ENCODE measurements at regions not wholly inside any gene's neighbourhood (a gene's known extent, or its start where the extent isn't known, plus 50 kb on each side); places are given as distances from the start of the nearest gene placed in this dataset.
"Not testable (repeated sequence)": the region's sequence is repeated elsewhere in the genome, so short reads cannot be mapped to it uniquely, and the experiment has no call there.

DNA sequence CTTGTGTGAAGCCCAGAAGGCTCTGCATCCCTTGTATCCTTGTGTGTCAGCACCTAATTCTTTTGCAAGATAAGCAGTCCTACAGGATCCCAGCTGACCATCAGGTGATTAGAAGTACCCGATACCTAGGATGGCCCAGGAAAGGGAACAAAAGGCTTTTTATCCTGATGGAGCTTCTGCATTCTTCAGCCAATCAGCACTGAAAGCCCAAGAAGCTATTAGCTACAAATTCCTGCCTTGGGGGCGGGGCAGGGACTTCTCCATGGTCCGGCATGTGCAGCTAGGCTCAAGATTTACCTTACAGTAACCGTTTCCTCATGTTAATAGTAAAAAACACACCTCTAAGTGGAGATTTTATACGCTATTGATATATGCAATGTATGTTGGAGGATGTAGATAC lies 264.6 kb upstream of the THUMPD2 start:
- DNase-seq = no peak

DNA sequence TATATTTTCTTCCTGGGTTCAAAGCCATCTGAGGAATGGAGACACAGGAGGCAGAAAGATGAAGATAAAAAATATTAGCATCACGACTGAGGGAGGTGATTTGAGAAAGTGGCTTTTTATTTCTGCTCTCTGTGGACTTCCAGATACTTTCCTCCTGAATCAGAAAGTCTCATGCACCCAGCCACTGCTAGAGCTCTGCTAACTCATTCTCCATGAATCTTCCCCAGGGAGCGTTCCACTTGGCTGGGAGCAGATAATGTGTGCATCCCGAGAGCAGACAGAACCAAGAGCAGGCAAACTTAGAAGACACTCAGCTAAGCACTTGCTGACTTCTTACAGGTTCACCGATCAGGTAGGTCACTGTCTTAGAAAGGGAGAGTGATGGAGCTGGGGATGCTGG lies 264.1 kb upstream of the THUMPD2 start:
- DNase-seq = no peak

DNA sequence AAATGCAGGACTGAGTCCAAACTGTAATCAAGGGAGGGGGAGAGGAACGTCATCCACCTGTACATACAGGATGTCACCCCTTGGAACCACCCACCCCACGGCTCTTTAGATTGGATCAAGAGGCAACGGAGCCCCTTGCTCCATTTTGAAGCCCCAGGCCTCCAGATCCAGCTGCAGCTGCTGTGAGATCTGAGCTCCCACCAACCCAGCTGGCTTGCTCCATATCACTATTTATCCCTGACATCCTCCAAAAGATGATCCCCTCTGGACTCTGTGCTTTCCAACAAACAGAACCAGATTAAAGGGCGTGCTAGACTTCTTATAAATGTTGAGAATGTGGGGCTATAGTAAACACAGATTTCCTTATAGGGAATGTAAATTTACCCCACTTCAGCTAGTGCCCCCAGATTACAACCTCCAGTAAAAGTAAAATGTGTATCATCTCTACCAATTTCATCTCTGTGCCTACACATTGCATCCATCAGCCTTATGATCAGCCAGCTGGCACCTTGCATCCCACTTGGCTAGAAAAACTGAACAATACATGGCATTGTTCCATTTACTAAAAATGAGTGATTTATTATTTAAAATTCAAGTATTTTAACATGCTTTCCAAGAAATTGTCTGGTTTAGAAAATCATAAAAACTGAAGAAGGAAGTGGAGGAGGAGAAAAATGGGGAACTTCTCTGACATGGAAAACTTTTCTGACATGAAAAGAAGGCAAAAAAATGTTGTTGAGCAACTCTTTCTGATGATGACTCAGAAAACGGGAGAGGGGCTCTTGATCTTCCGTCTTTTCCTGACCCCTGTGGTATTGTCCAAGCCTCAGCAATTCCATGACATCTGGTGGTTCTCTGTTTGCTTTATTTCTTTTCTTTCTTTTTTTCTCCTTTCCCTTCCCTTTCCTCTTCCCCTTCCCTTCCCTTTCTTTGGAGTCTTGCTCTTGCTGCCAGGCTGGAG lies 262.6 kb upstream of the THUMPD2 start:
- peak; percentile 53 to 58 for DNase-seq

DNA sequence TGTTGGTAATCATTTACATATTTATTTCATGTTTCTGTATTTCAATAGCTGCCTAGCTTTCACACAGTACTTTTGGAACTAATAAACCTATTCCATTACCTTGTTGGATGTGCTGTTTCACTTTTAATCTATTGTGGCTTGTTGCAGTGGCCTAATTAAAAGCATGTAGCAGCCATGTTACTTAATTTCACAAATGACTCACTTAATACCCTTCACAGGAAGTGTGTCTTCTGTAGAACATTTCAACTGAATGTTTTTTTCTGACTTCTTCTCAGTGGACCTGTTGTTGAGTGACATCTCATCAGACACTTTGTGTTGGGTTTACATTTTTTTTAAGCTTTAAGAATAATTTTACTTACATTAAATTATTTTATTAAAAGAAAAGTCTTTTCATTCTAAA lies 260.5 kb upstream of the THUMPD2 start:
- DNase-seq = no peak

DNA sequence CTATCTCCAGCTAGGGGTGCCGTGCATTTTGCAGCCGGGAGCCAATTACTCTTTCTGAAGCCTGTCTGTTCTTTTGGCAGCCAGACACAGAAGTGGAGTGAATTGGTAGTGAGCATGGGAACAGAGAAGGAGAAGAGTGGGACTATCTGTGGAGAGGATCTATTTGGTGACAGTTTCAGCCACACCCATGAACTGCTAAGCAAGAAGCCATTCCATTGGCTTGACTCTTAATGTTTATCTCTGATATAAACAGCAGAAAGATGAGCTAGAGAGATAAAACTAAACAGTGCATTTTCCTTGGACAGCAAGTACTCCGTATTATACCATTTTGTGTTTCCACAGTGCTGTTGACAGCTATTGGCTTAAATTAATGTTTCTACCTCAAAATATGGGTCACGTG lies 259.6 kb upstream of the THUMPD2 start:
- DNase-seq = no peak

DNA sequence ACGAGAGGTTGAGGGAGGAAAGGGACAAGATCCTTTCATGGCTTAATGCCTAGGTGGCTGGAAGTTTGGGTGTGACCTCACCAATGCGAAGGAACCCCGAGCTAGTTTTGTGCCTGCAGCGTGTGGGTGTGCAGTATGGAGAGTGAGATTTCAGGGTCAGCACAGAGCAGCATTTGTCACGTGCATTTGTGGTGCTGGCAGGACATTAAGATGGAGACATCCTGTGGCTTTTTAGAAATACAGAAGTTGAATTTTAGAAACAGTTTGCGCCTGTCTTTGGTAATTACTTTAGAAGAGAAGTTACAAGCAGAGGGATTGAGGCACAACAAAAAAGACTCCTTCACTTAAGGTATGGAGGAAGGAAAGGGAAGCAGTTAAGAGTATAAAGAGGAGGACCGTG lies 258.2 kb upstream of the THUMPD2 start:
- peak; percentile 74 to 78 for DNase-seq

DNA sequence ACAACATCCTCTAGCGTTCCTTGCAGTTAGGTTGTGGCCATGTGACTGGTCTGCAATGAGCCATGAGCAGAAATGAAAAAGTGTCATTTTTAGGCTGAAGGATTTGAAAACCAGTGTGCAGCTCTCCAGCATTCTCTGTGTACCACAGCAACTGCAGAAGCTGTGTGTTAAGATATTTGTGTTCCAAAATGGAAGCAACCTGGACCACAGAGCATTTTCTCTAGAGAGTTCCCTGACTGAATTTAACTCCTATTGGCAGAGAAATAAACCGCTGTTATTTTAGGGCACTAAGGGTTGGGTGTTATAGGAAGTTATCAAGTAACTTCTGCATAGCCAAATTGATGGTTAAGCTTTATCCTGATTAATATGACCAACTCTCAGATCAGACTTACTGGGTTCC lies 257.2 kb upstream of the THUMPD2 start:
- DNase-seq = peak in 1 of 2 experiments; percentile 14

DNA sequence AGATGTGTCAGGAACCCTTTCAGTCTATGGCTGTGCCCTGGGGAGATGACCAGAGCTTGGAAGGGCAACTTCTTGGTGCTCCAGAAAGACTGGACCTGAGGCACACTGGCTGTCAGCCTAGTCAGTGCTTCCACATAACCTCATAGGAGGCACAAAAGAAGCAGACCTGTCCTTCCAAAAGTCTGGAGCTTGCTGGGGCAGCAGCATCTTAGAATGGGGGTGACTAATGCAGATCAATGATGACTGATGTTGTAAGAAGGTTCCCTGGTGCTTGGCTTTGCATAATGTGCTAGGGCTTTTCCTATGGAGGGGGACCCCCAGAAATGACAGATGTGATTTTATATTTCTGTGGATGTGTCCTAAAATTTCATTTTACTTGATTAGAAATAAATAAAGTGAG lies 255.7 kb upstream of the THUMPD2 start:
- no peak for DNase-seq

DNA sequence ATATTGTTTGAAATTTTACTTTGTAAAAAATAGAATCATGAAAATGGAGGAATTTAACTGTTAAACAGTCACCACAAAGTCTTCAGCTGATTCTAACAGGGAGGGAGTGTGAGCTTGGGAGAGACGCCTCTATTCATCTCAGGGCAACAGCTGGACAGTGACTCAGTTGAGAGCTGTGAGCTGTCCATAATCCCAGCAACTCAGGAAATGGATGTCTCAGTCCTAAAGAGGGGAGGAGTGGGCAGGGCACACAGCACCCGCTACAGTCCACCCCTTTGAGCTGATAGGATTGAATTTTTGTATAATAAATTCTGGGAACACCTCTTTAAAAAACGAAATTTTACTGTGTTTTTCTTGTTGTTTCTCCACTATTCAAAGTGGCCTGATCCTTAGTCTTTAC lies 255.1 kb upstream of the THUMPD2 start:
- DNase-seq = no peak

DNA sequence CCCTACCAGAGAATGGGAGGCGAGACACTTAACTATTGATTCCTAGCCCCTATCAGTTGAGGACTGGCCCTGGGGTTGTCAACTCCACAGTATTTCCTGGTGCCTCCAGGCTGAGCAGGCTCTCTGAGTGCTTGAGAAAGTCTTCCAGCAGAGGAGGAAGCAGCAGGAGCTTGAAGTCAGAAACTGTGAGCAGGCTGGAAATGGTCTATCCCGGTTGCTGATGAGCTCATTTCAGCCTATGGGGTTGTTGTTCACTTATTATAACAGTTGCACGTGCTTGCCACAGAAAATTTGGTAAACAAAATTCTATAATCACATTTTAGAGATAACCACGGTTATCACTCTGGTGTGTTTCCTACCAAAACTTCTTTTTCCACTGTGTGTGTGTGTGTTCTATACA lies 254.7 kb upstream of the THUMPD2 start:
- no peak for DNase-seq

DNA sequence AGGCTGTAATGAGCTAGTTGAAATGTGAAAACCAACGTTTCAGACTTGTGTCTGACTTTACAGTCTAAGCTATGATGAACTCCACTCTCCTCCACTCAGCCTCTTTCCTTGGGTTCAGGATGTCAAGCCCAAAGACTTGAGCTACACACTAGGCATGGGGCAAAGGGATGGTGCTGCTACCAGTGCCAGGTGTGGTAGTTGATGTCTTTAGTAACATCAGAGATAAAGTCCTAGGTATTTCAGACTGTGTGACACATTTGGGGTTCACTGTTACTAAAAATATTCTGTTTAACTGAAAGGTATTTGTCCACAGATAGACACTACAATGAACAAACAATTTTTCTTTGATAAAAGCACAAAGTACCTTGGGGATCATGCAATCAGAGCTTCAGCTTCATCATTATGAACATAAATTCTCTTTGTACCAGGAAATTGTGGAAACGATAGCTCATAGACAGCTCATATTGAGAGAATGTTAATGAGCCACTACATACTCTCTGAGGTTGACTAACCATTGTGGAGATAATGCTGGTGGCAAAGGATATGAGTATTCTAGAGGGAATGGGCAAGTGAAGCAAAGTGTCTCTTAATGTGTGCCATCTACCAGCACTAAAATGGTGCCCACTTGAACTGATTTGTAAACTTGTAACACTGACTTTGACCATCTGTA lies 253.7 kb upstream of the THUMPD2 start:
- no peak for DNase-seq

DNA sequence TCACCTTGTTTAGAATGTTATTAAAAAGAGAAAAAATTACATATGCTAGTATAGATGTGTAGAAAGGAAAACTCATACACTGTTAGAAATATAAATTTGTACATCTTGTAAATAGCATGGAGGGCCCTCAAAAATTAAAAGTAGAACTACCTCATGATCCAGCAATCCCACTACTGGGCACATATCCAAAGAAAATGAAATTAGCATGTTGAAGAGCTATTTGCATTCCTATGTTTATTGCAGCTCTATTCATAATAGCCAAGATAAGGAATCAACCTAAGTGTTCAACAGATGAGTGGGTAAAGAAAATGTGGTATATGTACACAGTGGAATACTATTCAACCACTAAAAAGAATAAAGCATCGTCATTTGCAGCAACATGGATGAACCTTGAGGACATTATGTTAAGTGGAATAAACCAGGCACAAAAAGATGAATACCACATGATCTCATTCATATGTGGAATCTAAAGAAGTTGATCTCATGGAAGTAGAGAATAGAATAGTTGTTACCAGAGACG lies 251.5 kb upstream of the THUMPD2 start:
- no peak for DNase-seq

DNA sequence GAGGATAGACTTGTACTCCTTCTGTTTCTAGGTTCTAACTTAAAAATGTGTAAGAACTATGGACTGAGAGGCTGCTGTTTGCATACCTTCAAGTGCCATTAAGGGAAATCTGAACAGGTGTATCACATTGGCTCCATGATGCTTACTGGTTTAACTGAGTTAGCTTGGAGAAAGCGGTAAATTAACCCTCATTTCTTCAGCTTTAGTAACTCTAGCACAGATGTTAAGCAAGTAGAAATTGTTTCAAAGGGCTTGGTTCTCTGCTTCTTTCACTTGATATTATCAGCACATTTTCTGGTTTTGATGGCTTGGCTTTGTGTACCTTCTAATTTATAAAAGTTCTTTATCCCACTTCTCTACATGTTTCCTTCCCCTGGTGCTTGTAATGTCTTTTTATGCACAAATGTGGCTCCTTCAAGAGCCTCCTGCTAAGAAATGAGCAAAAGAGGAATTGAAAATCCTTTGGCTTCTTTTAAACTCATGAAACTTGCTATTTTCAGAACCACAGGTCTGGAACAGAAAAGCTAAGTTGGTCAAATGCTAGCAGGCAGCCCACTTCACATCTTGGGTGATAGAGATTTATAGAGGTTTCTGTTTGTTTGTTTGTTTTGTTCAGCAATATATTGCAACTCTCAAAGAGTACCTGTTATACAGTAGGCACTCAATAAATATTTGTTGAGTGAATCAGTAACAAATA lies 249.9 kb upstream of the THUMPD2 start:
- DNase-seq = no peak

DNA sequence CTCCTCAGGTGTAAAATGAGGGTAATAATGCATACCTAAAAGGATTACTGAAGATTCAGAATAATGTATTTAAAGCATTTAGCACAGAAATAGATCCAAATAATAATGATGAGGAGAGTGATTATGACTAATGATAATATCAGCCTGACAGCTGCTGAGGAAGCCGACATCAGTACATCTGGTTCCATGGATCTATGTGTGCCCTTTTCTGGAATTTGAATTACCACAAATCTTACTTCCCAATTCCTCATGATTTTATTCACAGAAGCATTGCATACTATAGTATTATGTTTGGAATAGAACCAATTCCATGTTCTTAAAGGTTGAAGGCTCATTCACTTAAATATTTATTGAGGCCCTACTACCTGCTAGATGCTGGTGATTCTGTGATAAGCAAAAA lies 248.9 kb upstream of the THUMPD2 start:
- DNase-seq = no peak

DNA sequence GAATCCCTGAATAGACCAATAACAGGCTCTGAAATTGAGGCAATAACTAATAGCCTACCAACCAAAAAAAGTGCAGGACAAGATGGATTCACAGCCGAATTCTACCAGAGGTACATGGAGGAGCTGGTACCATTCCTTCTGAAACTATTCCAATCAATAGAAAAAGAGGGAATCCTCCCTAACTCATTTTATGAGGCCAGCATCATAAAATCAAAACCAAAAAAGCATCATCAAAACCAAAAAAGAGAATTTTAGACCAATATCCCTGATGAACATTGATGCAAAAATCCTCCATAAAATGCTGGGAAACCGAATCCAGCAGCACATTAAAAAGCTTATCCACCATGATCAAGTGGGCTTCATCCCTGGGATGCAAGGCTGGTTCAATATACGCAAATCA lies 246.2 kb upstream of the THUMPD2 start:
- not testable (repeated sequence) for DNase-seq

DNA sequence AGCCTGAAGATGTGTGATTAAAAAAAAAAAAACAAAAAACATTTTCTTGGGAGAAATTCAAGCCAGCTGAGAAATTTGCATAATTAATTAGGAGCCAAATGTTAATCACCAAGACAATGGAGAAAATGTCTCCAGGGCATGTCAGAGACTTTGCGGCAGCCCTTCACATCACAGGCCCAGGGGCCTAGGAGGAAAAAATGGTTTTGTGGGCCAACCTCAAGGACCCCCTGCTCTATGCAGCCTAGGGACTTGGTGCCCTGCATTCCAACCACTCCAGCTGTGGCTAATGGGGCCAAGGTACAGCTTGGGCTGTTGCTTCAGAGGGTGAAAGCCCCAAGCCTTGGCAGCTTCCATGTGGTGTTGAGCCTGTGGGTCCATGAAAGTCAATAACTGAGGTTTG lies 241.9 kb upstream of the THUMPD2 start:
- DNase-seq = no peak

DNA sequence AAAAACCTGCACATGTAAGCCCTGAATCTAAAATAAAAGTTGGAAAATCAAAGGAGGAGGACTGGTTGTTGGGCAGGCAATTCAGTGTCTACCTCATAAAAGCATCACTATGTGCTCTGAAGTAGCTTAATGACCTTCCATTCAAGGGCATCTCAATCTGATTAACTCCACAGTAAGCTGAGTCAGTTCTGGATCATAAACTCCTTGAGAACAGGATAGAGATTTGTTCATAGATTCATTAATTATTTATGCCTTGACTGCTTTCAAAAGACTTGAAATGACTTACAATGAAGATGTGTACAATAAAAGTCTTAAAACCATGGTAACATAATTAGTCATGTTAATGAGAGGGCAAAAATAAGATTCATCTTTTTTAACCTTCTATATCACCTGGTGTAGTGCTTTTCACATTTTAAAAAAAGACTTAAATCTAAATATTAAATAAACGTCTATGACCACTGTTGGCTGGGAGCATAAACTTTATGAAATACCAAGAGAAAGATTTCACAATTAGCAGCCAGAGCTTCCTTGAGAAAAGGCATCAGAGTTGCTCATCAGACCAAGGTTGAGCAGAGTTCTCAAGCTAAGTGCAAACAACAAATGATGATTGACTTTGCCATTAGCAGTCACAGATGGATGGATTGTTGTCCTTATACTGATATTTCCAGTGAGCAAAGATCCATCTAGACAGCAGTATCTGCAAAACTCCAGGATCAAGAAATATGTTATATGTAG lies 237.3 kb upstream of the THUMPD2 start:
- DNase-seq = no peak

DNA sequence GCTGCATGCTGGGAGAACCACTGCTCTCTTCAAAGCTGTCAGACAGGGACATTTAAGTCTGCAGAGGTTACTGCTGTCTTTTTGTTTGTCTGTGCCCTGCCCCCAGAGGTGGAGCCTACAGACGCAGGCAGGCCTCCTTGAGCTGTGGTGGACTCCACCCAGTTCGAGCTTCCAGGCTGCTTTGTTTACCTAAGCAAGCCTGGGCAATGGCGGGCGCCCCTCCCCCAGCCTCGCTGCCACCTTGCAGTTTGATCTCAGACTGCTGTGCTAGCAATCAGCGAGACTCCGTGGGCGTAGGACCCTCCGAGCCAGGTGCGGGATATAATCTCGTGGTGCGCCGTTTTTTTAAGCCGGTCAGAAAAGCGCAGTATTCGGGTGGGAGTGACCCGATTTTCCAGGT lies 234.9 kb upstream of the THUMPD2 start:
- not testable (repeated sequence) for DNase-seq

DNA sequence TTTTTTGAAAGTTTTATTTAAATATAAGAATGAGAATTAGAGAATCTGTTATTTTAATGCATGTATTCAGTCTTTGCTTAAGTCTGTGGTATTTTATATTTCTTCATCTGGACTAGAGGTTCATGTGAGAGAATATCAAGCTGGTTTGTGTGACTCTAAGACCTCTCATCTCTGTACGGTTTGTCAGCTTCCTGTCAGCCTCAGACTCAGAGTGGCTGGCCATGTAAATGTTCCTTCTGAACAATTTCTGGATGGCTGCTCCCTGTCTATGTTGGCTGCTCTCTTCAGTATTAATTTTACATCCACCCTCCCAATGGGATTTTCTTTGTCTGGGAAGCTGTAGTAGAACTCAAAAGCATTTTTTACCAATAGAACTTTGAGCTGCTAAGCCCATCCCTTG lies 225.3 kb upstream of the THUMPD2 start:
- no peak for DNase-seq

DNA sequence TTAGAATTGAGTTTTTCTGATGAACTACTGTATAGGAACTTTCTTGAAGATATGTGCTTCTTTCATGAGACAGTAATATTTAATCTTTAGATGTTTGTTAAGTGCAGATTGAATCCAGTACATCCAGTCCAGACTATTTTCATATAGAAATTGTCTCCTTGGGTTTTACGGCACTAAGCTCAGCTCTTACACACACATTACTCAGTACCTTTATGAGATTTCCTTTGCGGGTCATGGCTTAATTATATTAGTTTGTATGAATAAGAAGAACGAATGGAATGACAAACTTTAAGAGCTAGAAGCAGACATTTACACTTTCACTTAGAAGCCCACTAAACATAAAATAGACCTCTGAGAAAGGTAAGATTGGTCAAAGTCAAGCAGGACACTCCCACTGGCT lies 223.3 kb upstream of the THUMPD2 start:
- DNase-seq = no peak

DNA sequence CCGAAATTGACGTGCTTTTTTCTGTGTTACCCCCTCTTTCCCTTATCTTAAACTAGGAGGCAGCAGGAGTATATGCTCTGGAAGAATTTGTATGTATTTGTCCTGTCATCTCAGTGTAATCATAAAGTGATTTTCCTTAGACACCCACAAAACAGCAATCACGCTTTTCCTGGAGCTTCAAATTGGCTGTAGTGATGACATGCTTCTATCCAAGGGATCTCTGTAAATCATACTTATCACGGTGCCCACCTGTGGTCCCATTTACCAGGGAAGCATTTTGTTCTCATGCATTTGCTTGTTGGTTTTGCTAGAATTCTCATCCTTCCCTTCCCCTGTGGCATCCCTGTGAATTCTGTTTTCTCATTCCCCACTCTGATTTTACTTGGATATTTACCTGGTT lies 220.8 kb upstream of the THUMPD2 start:
- no peak for DNase-seq

DNA sequence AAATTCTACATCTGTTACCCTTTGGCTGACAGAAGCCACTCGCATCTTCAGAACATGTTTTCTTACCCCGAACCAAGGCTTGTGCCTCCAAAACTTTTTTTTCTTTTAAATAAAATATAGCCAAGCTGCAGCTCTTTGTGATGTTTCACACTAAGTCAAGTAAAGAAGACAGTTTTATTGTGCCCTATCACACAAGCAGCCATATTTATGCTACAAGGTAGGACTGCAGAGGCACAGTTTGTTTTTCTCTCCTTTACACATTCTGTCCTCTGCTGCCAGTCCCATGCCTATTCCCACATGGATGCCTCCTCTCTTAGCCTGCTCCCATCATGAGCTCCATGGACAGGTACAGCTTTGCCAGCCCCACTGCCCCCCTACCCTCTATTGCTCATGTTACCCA lies 219.6 kb upstream of the THUMPD2 start:
- DNase-seq = no peak

DNA sequence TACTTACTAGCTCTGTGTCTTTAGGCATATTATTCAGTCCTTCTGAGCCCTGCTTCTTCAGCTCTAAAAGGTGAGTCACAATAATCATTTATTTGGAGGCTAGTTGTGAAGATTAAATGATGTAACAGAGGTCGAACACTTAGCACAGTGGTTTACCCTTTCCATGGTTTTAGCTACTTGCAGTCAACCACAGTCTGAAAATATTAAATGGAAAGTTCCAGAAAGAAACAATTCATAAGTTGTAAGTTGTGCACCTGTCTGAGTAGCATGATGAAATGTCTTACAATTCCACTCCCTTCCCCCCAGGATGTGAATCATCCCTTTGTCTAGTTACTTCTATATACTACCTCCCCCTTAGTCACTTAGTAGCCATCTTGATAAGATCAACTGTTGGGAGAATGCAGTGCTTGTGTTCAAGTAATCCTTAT lies 217.6 kb upstream of the THUMPD2 start:
- DNase-seq = no peak
